SW480 (cell line): ENCODE measurements at regions not wholly inside any gene's neighbourhood (a gene's known extent, or its start where the extent isn't known, plus 50 kb on each side); places are given as distances from the start of the nearest gene placed in this dataset.

Source experiments
- DNase-seq: peaks from one replicate; pipeline ENCODE4 v3.0.0-alpha.2; 2016; ENCODE audit warnings: low spot score

DNA sequence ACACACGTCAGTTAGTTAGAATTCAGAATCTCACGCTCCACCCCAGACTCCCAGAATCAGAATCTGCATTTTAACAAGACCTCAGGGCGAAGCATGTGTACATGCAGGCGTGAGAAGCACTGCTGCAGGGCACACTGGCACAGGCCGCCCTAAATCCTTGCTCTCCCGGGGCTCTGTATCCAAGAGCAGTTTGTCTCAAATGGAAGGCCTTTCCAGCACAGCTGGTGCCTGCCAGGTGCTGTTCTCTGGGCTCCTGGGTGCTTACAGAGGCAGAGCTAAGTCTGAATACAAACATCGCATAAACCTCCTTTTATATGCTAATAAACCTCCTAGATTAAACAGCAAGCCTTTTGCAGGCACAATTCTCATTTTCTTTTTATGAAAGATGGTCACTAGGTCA, 119.1 kb upstream of the CD93 start:
- no peak for DNase-seq

DNA sequence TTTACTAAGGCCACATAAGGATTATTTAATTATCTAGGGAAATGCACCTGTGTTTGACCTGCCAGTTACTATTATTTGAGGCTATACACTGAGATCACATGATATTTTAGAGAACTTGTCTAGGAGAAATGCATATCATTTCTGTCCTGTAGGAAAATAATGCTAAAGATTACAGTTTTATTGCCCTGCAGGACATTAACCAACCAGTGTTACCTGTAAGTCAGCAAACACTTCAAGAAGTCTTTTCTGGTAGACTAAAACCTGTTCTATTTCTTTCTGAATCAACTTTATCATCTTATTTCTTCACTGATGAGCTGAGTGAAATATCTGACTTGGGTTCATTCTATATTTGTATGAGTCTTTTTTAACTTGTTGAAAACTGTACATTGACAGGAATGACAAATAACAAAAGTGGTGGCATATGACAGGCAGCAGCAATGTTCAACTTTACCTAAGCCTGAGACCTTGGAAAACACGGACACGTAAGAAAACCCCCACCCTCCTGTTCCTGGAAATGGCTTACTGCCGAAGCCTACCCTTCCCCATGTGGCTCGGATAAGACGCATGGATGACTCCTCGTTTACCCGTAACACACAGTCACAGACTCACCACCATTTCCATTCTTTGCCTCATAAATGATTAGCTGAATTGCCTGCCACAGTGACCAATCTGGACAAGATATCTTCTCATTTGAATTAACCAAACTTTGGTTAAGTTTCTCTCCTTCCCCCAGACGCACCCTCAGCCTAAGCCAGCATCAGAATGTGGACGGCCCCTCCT, 118.0 kb upstream of the CD93 start:
- no peak for DNase-seq

DNA sequence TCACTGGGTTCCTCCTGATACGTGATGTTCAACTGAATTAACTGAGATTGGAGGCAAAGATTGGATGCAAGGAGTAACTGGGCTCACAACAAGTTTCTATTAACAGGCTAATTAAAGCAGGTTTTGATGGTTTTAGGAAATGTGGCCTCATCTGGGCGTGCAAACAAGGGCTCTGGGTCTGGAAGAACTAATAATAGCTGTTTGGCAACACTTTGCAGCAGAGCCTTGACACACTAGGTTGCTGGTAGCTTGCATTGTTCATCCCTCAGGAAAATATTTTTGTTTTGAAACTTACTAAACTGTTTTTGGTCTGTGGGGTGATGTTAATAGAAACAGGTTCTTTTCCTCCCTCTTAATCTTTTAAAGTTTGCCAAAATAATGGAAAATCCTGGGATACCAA, 117.2 kb upstream of the CD93 start:
- no peak for DNase-seq

DNA sequence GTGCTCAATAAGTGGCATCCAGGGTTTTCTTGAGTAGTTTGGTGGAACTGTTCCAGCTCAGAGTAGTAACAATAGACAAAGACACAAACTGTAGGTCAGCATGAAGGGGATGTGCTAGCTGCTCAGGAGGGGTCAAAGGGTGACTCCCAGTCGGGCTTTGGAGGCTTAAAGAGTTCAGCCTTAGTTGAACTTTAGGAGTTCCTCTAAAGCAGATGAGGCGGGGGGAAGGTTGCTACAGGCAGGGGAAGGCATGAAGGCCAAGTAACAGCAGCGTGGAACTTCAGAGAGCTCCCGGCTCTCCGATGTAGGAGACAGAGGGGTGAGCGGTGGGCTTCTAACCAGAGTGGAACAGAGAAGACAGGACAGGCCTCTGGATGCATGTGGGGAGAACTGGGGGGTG, 115.5 kb upstream of the CD93 start:
- DNase-seq = no peak

DNA sequence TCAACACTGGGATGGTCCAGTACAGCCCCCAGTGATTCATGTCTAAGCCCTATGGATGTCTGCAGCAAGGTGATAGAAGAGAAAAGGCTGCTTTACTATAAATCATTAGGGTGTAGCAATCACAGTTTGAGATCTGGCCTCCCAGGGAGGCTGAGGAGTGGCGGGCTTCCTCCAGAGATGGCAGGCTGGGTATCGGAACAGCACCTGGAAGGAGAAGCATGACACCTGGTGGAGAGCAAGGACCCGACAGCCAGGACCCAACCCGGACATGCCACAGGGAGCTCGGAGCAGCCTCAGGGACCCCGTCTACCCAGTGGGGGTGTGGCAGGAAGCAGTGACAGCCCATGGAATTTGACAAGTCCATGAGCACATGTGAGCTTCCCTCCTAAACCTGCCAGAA, 114.8 kb upstream of the CD93 start:
- peak; percentile 82 for DNase-seq

DNA sequence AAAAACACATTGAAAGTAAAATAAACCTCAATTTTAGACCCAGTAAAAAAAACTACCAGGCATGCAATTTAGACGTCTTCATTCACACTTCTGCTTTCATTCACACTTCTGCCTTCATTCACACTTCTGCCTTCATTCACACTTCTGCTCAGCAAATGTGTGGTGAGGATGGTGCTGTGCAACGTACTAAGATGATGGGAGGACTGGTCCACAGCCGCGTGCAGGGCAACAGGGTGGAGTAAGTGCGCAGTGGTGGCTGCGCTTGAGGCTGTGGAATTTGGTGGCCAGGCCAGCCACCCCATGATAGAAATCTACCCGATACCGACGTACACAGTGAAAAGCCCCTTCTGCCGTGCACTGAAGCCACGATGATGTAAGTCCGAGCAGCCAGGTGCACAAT, 114.3 kb upstream of the CD93 start:
- DNase-seq = no peak

DNA sequence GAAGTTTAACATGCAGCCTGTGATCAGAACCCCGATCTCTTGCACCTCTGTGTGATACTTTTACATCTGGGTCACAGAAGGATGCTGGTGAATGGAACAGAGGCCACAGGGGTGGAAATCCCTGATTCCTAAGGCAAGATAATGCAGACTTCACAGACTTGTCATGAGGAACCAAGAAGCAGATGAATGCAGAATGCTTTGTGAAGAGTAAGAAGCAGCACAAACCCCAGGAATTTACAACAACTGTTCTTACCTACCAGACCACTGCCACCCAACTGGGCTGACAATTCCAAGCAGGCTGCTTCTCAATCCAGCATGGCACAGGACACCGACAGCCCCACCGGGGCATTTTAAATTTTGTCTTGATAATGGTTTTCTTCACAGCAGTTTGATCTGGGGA, 113.2 kb upstream of the CD93 start:
- DNase-seq = no peak

DNA sequence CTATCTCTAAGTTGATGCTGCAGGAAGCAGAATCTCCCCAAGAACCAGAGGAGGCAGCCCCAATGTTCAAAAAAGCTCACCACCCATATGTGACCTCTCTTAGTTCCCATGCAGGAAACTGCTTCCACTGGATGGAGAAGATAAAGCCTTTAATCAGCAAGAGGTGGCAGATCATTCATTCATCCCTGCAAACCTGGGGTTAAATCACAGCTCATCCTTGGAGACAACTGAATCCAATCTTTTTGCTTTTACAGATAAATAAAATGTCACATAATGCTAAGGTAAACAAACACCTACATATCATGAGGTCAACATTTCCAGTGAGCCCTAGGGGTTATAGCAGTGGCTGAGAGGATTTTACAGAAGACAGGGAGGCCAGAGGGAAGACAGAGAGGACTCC, 112.7 kb upstream of the CD93 start:
- no peak for DNase-seq

DNA sequence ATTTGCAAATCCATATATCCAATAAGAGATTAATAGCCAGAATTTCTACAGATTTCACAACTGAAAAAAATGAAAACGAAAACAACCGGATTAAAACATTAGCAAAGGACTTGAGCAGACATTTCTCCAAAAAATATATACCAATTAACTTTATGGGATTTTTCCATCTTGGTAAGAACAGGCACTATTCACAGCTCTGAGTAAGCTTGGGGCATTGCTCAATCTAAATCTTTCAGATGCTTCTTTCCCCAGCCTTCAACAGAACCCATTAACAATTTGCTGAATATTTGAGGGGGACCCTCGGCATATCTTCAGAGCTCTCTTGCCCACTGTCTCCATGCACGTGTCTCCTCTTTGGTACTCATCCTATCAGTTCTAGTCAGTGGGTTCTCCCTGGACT, 111.7 kb upstream of the CD93 start:
- no peak for DNase-seq

DNA sequence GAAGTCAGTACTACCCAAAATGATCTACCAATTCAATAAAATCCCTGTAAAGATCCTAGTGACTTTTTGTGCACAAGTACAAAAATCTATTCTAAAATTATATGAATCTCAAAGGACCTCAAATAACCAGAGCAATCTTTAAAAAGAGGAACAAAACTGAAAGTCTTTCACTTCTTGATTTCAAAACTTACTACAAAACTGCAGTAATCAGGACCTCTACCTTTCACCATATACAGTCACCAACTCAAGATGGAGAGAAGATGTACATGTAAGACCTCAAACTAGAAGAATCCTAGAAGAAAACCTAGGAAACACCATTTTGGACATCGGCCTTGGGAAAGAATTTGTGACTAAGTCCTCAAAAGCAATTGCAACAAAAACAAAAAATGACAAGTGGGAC, 109.5 kb upstream of the CD93 start:
- no peak for DNase-seq

DNA sequence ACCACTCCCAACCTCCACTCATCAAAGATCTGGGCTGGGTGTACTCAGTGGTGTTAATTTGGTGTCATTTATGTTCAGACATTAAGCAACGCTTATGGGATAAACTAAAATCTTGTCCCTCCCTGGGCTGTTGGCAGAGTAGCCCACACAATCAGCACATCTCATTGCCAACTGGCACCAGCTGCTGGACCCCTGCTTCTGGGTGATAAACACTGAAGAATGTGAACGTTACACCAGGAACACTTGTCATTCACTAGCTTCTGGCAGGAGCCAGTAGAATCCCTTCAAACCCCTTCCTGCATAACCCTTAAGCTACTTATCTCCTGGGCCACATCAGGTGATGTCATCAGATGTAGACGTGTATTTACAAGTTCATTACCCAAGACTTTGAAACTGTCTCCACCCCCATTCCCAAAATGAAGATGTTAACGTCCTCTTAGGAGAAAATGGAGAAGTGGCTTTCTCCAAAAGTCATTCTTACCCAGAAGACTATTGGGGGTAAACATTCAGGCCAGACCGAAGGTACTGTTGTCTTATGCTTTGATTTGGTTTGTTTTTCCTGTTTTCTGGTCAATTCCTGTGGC, 107.8 kb upstream of the CD93 start:
- no peak for DNase-seq

DNA sequence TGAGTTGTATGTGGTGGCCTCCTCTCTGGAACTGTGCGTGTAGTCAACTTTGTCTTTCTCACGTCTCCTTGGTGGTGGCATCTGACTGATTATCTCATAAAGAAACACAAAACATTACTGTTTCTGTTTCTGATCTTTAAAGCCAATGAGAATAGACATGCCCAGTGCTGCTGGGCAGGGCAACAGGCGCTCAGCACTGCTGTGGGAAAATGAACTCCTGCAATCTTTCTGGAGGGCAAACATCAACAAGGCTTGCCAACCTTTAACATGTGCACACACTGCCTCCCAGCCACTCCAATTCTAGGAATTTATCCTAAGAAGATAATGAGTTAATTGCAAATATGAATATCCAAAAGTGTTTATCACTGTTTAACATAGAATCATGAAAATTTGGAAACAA, 106.3 kb upstream of the CD93 start:
- DNase-seq = no peak

DNA sequence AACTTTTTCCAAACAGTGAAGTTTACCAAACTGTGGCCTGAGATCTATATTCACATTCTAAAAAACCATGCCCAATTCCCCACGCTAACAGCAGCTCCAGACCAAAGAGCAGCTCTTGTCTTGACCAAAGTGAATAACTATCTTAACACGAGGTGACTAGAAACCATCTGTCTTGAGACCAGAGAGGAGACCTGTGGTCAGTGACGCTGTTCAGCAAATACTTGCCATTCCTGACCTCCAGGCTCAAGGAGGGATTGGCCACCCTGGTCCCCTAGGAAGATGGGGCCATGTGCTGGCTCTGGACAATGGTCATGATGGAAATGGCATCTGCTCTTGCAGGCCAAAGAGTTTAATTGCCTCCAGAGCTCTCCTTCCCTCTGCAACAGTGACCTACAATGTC, 104.4 kb upstream of the CD93 start:
- DNase-seq = no peak

DNA sequence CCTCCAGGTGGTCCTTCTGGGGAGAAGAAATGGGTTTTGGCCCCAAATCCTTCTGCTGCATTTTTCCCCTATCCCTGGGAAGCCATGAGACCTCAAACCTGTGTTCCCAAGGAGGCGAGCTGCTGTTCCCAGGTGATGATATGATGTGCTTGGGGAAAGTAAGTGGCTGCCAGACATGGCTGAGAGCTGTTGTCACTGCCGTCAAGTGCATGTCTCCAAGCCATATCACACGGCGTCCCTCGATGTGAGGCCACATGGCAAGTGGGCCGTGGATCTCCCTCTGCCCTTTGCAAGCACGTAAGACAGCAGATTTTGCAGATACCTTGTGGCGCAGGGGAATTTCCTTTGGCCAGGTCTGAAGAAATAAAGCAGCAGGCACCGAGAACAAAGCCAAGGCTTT, 103.7 kb upstream of the CD93 start:
- DNase-seq = no peak

DNA sequence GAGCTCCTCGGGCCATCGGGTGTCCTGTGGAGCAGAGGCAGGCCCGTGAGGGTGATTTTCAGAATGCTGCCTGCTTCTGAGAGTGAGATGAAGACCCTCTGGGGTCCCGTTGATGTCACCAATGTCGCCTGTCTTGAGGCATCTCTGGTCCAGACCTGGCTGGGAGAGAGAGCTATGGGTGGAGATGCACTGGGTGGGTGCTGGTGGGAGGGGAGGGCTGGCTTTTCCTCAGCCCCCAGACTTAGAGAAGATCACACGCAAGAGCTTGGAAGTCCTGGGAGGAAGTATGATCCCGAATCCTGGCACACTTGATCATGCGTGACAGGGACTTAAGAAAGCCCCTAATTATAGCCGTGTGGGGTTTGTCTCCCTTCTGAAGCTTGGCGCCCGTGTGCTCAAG, 103.2 kb upstream of the CD93 start:
- DNase-seq = no peak

DNA sequence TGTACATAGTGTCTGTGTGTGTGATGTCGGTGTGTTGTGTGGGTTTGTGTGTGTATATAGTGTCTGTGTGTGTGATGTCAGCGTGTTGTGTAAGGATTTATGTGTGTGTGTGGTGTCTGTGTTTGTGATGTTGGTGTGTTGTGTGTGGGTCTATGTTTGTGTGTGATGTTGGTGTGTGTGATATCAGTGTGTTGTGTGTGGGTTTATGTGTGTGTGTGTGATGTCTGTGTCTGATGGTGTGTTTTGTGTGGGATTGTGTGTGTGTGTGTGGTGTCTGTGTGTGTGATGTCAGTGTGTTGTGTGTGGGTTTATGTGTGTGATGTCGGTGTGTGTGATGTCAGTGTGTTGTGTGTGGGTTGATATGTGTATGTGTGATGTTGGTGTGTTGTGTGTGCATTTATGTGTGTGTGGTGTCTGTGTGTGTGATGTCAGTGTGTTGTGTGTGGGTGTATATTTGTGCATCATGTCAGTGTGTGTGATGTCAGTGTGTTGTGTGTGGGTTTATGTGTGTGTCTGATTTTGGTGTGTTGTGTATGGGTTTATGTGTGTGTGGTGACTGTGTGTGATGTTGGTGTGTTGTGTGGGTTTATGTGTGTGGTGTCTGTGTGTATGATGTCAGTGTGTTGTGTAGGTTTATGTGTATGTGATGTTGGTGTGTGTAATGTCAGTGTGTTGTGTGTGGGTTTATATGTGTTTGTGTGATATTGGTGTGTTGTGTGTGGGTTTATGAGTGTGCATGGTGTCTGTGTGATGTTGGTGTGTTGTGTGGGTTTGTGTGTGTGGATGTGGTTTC, 102.4 kb upstream of the CD93 start:
- no peak for DNase-seq

DNA sequence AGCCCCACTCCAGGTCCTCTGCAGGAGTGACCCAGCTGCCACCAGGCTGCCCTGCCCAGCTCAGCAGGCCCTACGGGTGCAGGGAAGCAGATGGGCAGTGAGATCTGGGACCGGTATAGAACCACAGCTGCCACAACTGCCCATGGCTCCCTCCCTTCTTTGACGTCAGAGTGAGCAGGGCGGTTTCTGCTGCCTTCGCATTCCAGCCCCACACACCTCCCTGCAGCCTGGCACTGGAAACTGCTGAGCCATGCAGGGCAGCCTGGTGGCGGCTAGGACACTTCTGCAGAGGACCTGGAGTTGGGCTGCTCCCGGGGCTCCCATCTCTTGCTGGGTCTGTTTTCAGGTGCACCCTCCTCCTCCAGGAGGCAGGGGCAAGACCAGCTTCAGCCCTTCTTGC, 101.6 kb upstream of the CD93 start:
- DNase-seq = peak; percentile 67

DNA sequence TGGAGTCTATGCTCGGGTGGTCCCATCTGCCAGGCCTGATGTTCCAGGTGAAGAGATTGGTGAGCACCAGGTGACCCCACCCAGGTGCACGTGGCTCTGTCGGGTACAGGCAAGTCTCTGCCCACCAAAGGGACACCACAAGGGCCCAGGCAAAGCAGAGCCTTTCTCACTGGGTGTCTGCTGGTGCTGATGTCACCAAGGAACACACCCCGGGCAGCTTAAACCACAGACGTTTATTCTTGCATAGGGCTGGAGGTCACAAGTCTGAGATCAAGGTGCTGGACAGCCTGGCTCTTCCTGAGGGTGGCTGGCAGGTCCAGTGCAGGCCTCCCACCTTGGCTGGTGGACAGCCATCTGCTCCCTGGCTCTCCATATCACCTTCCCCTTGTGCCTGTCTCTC, 100.7 kb upstream of the CD93 start:
- no peak for DNase-seq

DNA sequence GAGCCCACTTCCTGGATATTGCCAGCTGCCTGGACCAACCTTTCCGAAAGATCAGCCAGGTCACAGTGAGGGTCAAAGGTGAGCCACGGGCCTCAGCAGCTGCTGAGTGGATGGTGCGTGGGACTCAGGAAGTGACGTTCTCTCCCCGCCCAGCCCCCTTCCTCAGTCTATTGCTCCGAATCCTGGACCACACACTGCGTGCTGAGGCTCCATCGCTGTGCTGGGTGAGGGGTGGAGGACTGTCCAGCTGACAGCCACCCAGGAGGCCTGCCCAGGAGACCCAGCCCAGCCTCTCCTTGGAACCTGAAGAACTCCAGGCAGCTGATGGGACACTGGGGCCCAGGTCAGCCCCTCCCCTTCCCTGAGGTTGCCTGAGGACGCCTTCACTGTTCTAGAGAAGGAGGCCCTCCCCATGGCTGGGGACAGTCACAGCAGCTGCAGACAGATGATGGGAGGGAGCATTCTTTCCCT, 94.4 kb upstream of the CD93 start:
- no peak for DNase-seq

DNA sequence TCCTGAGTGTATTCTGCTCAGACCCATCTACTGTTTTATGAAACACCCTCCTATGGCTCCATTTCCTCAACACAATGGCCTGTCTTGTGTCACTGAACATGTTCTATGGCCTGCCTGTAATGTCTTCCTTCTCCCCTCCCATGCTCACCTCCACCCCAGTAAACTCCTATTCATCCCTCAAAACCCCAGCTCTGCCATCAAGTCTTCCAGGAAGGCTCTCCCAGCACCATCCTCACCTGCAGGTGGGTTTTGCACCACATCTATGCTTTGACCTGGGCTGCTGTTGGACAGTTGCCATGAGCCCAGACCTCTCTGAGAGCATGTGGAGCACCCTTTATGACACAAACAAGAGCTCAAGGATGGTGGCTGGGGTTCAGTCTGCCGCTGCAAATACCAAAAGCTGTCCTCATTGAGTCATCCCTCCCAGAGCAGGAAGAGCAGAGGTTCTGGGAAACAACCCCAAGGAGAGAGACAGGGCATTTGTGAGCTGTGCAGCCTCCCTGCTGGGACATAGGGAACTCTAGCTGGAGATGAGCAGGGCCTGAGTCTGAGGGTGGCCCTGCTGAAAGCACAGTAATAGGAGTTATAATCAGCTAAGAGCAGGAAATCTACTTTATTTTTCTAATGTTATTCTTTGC, 93.8 kb upstream of the CD93 start:
- no peak for DNase-seq

DNA sequence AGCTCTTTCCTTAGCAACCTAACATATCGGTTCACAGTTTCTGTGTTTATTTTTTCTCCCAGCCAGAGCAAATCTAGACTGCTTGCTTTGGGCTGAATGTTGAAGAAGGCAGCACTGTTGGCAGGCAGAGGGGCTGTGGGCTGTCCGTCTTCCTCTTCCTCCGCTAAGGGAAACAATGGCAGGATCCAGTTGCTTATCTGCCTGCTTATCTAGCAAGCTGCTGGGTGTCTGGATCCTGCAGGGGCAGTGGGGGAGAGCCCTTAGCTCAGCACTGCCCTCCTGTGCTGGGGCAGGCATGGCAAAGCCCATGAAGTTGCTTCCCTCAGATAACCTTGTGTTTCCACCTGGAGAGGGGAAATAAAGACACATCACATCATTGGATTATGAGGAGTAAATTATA, 92.7 kb upstream of the CD93 start:
- no peak for DNase-seq

DNA sequence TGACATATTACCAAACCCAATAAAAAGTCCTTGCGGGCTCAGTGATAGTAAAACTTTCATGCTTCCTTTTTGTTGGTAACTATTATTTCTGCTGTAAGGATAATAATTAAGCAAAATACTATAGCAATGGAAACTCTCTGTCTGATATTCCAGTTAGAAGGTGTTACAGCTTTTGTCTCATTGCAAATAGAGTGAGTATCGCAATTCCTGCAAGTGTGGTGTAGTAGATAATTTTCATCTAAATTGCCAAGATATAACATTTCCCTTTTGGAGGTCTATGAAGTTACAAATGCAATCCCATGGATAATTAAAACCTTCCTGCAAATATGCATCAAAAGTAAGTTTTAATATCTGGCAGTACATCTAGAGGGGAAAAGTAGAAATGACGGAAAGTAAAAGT, 88.7 kb upstream of the CD93 start:
- no peak for DNase-seq

DNA sequence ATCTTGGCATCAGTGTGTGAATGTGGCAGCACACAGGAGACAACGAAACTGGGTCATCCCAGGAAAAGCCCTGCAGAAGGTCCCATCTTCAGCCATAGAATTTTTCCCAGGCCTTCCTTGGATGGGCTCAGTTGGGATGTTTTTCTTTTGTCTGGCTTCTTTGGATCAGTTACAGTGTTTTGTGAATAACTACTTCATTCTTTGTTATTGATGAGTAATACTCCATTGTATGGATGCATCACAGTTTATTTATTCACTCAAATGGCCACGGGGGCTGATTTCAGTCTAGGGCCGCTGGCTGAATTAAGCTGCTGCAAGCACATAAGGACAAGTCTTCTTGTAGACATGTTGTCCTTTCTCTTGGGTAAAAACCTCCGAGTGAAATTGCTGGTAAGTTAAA, 81.3 kb upstream of the CD93 start:
- no peak for DNase-seq
